ENCODE measurements at regions not wholly inside any gene's neighbourhood (a gene's known extent, or its start where the extent isn't known, plus 50 kb on each side); places are given as distances from the start of the nearest gene placed in this dataset.

GRCh38 chr4:3871181-3871852 is 105.1 kb downstream of the ADRA2C start:
- no peaks in the 10 kb centered on the region for H3K36me3 ChIP-seq (ENCODE audit: insufficient read depth, insufficient read length, low read length)
- peaks cover 48% of the 10 kb centered on the region for H3K27me3 ChIP-seq (ENCODE audit: insufficient read depth, insufficient read length)
- DNase-seq (ENCODE audit: low read depth, low spot score), result peak; percentile 64
- peaks cover 19% of the 10 kb centered on the region; the same call in 1 of the 2 replicates for H3K9me3 ChIP-seq (ENCODE audit: insufficient read depth, low read length)
- no peak for TF ChIP-seq ZNF274 (IDR thresholded peaks at IDR 0.05; ENCODE audit: low read depth, low read length)
- peak; percentile 72 for TF ChIP-seq SUZ12 (IDR thresholded peaks at IDR 0.05; ENCODE audit: extremely low read depth, insufficient read depth, insufficient read length)
- H3K9ac ChIP-seq (ENCODE audit: insufficient read length, low read depth), result peak overlapping the region; percentile 26
- peaks cover 22% of the 10 kb centered on the region for H3K4me1 ChIP-seq (ENCODE audit: insufficient read depth, insufficient read length)
- peak overlapping the region; percentile 45 for H3K4me3 ChIP-seq (ENCODE audit: insufficient read length, low read depth)

DNA sequence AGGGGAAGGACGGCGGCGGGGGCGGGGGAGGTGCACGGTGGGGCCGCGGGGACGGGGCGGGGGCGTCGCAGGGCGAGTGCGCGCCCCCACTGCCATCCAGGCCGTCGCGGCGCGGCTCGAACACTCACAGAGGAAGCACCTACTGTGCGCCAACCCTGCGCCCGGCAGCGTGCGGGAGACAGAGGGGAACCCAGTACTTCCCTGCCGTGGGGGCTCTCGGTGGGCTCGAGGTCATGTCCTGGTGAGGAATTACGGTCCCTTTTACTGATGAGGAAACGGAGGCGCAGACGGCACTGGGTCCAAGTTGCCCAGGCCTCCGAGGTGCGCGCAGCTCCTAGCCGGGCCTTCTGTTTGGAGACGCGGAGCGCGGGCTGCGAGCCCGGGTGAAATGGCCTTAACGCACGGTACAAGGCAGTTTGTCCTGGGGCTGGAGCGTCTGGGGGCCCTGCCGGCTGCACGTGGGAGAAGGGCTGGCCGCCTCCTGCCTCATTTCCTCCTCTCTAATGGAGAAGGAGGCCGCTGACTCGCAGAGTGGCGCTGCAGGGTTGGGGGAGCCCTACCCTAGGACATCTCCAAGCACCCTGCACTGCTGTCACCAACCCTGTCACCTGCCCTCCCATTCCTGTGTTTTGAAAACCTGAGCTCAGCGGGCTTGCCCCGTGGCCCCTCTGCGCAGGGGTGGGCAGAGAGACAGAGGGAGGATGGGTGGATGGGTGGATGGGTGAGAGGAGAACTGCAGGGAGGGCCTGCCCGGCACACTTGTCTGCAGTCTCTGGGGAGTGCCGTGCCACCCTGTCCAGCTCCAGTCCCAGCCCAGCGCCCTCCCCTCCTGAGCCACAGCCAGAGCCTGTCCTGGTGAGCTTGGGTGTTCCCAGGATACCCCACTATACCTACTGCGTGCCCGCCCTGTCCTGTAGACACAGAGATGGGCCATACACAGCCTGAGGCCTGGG is 106.0 kb downstream of the ADRA2C start:
- peaks cover 17% of the 10 kb centered on the region; the same call in 1 of the 2 replicates for H3K9me3 ChIP-seq (ENCODE audit: insufficient read depth, low read length)
- H3K36me3 ChIP-seq (ENCODE audit: insufficient read depth, insufficient read length, low read length), result no peaks in the 10 kb centered on the region
- TF ChIP-seq ZNF274 (IDR thresholded peaks at IDR 0.05; ENCODE audit: low read depth, low read length) (no peak), YY1 (IDR thresholded peaks at IDR 0.05; ENCODE audit: insufficient read depth, insufficient read length) (no peak), SUZ12 (IDR thresholded peaks at IDR 0.05; ENCODE audit: extremely low read depth, insufficient read depth, insufficient read length) (peak; percentile 60)
- H3K9ac ChIP-seq (ENCODE audit: insufficient read length, low read depth), result peak overlapping the region; percentile 77
- H3K4me1 ChIP-seq (ENCODE audit: insufficient read depth, insufficient read length), result peaks cover 22% of the 10 kb centered on the region
- peak overlapping the region; percentile 45 for H3K4me3 ChIP-seq (ENCODE audit: insufficient read length, low read depth)
- H3K27me3 ChIP-seq (ENCODE audit: insufficient read depth, insufficient read length), result peaks cover 48% of the 10 kb centered on the region
- no peak for DNase-seq (ENCODE audit: low read depth, low spot score)

DNA sequence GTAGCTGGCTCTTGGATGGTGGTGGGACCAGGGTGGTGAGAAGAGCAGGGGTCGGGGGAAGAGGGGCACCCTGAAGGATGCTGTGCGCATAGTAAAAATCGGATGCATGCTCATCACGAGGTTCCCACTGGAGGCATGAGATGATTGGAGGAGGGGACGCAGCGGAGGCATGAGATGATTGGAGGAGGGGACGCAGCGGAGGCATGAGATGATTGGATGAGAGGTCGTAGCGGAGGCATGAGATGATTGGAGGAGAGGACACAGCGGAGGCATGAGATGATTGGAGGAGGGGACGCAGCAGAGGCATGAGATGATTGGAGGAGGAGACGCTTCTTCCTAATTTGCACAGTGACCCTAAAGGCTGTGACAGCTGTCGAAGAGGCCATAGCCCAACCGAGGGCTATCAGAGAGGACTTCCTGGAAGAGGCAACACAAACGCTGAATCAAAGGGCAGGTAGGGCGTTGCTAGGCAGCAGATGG is 106.7 kb downstream of the ADRA2C start:
- H3K9me3 ChIP-seq (ENCODE audit: insufficient read depth, low read length), result peaks cover 17% of the 10 kb centered on the region; the same call in 1 of the 2 replicates
- peaks cover 22% of the 10 kb centered on the region for H3K4me1 ChIP-seq (ENCODE audit: insufficient read depth, insufficient read length)
- no peak for TF ChIP-seq SUZ12 (IDR thresholded peaks at IDR 0.05; ENCODE audit: extremely low read depth, insufficient read depth, insufficient read length)
- DNase-seq (ENCODE audit: low read depth, low spot score), result no peak
- H3K9ac ChIP-seq (ENCODE audit: insufficient read length, low read depth), result no peak overlapping the region
- H3K27me3 ChIP-seq (ENCODE audit: insufficient read depth, insufficient read length), result peaks cover 48% of the 10 kb centered on the region
- no peak overlapping the region for H3K4me3 ChIP-seq (ENCODE audit: insufficient read length, low read depth)
- H3K36me3 ChIP-seq (ENCODE audit: insufficient read depth, insufficient read length, low read length), result no peaks in the 10 kb centered on the region

GRCh38 chr4:3873408-3874027 is 107.3 kb downstream of the ADRA2C start:
- peaks cover 18% of the 10 kb centered on the region; the same call in 1 of the 2 replicates for H3K9me3 ChIP-seq (ENCODE audit: insufficient read depth, low read length)
- TF ChIP-seq YY1 (IDR thresholded peaks at IDR 0.05; ENCODE audit: insufficient read depth, insufficient read length), result no peak
- no peak for TF ChIP-seq ZNF274 (IDR thresholded peaks at IDR 0.05; ENCODE audit: low read depth, low read length)
- no peak for TF ChIP-seq SUZ12 (IDR thresholded peaks at IDR 0.05; ENCODE audit: extremely low read depth, insufficient read depth, insufficient read length)
- H3K4me1 ChIP-seq (ENCODE audit: insufficient read depth, insufficient read length), result peaks cover 20% of the 10 kb centered on the region
- no peak for DNase-seq (ENCODE audit: low read depth, low spot score)
- H3K4me3 ChIP-seq (ENCODE audit: insufficient read length, low read depth), result no peak overlapping the region
- peaks cover 49% of the 10 kb centered on the region for H3K27me3 ChIP-seq (ENCODE audit: insufficient read depth, insufficient read length)
- no peaks in the 10 kb centered on the region for H3K36me3 ChIP-seq (ENCODE audit: insufficient read depth, insufficient read length, low read length)
- H3K9ac ChIP-seq (ENCODE audit: insufficient read length, low read depth), result no peak overlapping the region

DNA sequence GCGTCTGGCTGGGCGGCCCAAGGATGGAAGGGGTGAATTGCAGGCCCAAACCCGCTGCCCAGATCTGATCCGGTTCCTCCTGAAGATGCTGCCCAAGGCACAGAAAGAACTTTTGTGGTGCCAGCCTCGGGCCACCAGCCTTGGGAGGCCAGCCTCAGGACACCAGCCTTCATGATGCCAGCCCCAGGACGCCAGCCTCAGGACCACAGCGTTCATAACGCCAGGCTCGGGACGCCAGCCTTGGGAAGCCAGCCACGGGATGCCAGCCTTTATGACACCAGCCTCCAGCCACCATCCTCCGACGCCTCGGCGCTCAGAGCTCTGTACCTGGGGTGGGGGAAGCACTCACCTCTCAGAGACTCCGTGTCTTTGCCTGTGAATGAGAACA is 107.8 kb downstream of the ADRA2C start:
- no peak for DNase-seq (ENCODE audit: low read depth, low spot score)
- Histone ChIP-seq H3K9ac (ENCODE audit: insufficient read length, low read depth) (no peak overlapping the region), H3K4me3 (ENCODE audit: insufficient read length, low read depth) (no peak overlapping the region), H3K4me1 (ENCODE audit: insufficient read depth, insufficient read length) (peaks cover 17% of the 10 kb centered on the region), H3K9me3 (ENCODE audit: insufficient read depth, low read length) (peaks cover 23% of the 10 kb centered on the region; the same call in 1 of the 2 replicates), H3K27me3 (ENCODE audit: insufficient read depth, insufficient read length) (peaks cover 54% of the 10 kb centered on the region), H3K36me3 (ENCODE audit: insufficient read depth, insufficient read length, low read length) (no peaks in the 10 kb centered on the region)
- no peak for TF ChIP-seq SUZ12 (IDR thresholded peaks at IDR 0.05; ENCODE audit: extremely low read depth, insufficient read depth, insufficient read length)
- TF ChIP-seq ZNF274 (IDR thresholded peaks at IDR 0.05; ENCODE audit: low read depth, low read length), result no peak
- no peak for TF ChIP-seq YY1 (IDR thresholded peaks at IDR 0.05; ENCODE audit: insufficient read depth, insufficient read length)

DNA sequence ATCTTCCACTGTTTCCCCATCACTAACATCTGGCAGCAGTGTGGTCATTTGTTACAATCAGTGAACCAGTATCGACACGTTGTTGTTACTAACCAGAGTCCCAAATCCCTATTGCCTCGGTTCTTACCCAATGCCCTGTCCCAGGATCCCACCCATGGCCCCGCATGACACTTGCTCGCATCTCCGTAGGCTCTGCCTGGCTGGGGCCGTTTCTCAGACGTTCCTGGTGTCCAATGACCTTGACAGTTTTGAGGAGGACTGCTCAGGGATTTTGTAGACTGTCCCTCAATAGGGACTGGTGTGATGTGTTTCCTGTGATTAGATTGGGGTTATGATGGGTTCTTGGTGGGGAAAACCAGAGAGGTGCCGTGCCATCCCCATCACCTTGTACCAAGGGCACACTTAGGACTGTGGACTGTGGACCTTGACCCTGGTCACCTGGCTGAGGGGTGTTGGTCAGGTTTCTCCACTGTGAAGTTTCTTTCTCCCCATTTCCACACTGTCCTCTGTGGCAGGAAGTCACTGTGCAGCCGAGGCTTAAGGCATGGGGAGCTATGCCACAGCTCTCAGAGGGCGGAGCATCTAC is 108.4 kb downstream of the ADRA2C start:
- H3K4me1 ChIP-seq (ENCODE audit: insufficient read depth, insufficient read length), result peaks cover 17% of the 10 kb centered on the region
- peaks cover 29% of the 10 kb centered on the region; the same call in 1 of the 2 replicates for H3K9me3 ChIP-seq (ENCODE audit: insufficient read depth, low read length)
- TF ChIP-seq SUZ12 (IDR thresholded peaks at IDR 0.05; ENCODE audit: extremely low read depth, insufficient read depth, insufficient read length) (no peak), ZNF274 (IDR thresholded peaks at IDR 0.05; ENCODE audit: low read depth, low read length) (no peak), YY1 (IDR thresholded peaks at IDR 0.05; ENCODE audit: insufficient read depth, insufficient read length) (no peak)
- H3K27me3 ChIP-seq (ENCODE audit: insufficient read depth, insufficient read length), result peaks cover 54% of the 10 kb centered on the region
- no peak for DNase-seq (ENCODE audit: low read depth, low spot score)
- no peak overlapping the region for H3K4me3 ChIP-seq (ENCODE audit: insufficient read length, low read depth)
- no peak overlapping the region for H3K9ac ChIP-seq (ENCODE audit: insufficient read length, low read depth)
- H3K36me3 ChIP-seq (ENCODE audit: insufficient read depth, insufficient read length, low read length), result no peaks in the 10 kb centered on the region

Measured in NT2/D1 (cell line).